OCI-LY1 (cell line): ENCODE measurements at regions not wholly inside any gene's neighbourhood (a gene's known extent, or its start where the extent isn't known, plus 50 kb on each side); places are given as distances from the start of the nearest gene placed in this dataset.

Experiments used
- H2AFZ ChIP-seq: fragments of 200-600 bp; sonication (generic), shearing (Covaris generic); 2 replicates; pipeline ENCODE4 v1.6.0; 2014; ENCODE audit warnings: antibody characterized with exemption, mild to moderate bottlenecking, low read length
- H3F3A ChIP-seq: fragments of 200-600 bp; sonication (generic), shearing (Covaris generic); 2 replicates; pipeline ENCODE4 v1.6.0; 2014; ENCODE audit warnings: mild to moderate bottlenecking, antibody characterized with exemption, low read length, moderate library complexity; ENCODE audit not compliant: insufficient read depth
- H3K27ac ChIP-seq: fragments of 200-600 bp; sonication (generic); 2 replicates; pipeline ENCODE4 v1.5.1; 2014; ENCODE audit warnings: low read length, mixed run types, mild to moderate bottlenecking, low read depth; ENCODE audit not compliant: poor library complexity, severe bottlenecking
- H3K27me3 ChIP-seq: fragments of 200-600 bp; sonication (generic); 2 replicates; pipeline ENCODE4 v1.6.0; 2014; ENCODE audit warnings: antibody characterized with exemption, mild to moderate bottlenecking, low read length, moderate library complexity; ENCODE audit not compliant: insufficient read depth
- H3K36me3 ChIP-seq: fragments of 200-600 bp; sonication (generic); 2 replicates; pipeline ENCODE4 v1.6.1; 2014; ENCODE audit warnings: mild to moderate bottlenecking, antibody characterized with exemption, low read length, moderate library complexity, mixed read lengths; ENCODE audit not compliant: insufficient read depth
- H3K4me1 ChIP-seq: fragments of 200-600 bp; sonication (generic); 2 replicates; pipeline ENCODE4 v1.5.1; 2014; ENCODE audit warnings: mild to moderate bottlenecking, low read length, moderate library complexity; ENCODE audit not compliant: insufficient read depth, severe bottlenecking
- H3K4me2 ChIP-seq: fragments of 200-600 bp; sonication (generic), shearing (Covaris generic); 2 replicates; pipeline ENCODE4 v1.6.1; 2014; ENCODE audit warnings: low read length
- H3K4me3 ChIP-seq: fragments of 200-600 bp; sonication (generic); 2 replicates; pipeline ENCODE4 v1.5.1; 2014; ENCODE audit warnings: low read length, low read depth, mild to moderate bottlenecking, mixed read lengths; ENCODE audit not compliant: poor library complexity, severe bottlenecking
- H3K79me2 ChIP-seq: fragments of 200-600 bp; shearing (Covaris generic); 2 replicates; pipeline ENCODE4 v1.6.1; 2016; ENCODE audit warnings: mixed run types, low read length, mixed read lengths; ENCODE audit not compliant: insufficient read depth
- H3K9ac ChIP-seq: fragments of 200-600 bp; sonication (generic), shearing (Covaris generic); 2 replicates; pipeline ENCODE4 v1.6.1; 2014; ENCODE audit warnings: mild to moderate bottlenecking, low read length, mixed read lengths
- H3K9me2 ChIP-seq: fragments of 200-600 bp; sonication (generic), shearing (Covaris generic); 2 replicates; pipeline ENCODE4 v1.6.1; 2014; ENCODE audit warnings: low read depth, mild to moderate bottlenecking, low read length, mixed read lengths
- H3K9me3 ChIP-seq: fragments of 200-600 bp; shearing (Covaris generic); 2 replicates; pipeline ENCODE4 v1.6.1; 2014; ENCODE audit warnings: low read length, mixed read lengths
- H4K20me1 ChIP-seq: fragments of 200-600 bp; sonication (generic), shearing (Covaris generic); 2 replicates; pipeline ENCODE4 v1.6.0; 2016; ENCODE audit warnings: mild to moderate bottlenecking, low read length; ENCODE audit not compliant: insufficient read depth
- CTCF ChIP-seq: fragments of 200-600 bp; sonication (generic), shearing (Covaris generic); IDR thresholded peaks from 2 replicates; pipeline ENCODE4 v1.5.1; 2017; ENCODE audit warnings: mild to moderate bottlenecking, antibody characterized with exemption, low read length, moderate library complexity, mixed read lengths
- EZH2 ChIP-seq: fragments of 200-600 bp; sonication (generic), shearing (Covaris generic); IDR thresholded peaks from 2 replicates; pipeline ENCODE4 v1.8.0; 2017; ENCODE audit warnings: borderline replicate concordance, mixed run types, mild to moderate bottlenecking, antibody characterized with exemption, low read length, moderate library complexity, mixed read lengths

GRCh38 chr16:60731329-60732050, 1304.7 kb downstream of the CDH8 start:
- H3K4me2 ChIP-seq: no peak overlapping the region
- no peak overlapping the region for H3K4me3 ChIP-seq
- H3K9ac ChIP-seq: no peak overlapping the region
- H3K9me2 ChIP-seq: no peaks in the 10 kb centered on the region
- no peak overlapping the region for H3K27ac ChIP-seq
- H3K79me2 ChIP-seq: no peaks in the 10 kb centered on the region
- H2AFZ ChIP-seq: no peak overlapping the region
- H3K4me1 ChIP-seq: no peaks in the 10 kb centered on the region
- no peaks in the 10 kb centered on the region for H3F3A ChIP-seq
- H4K20me1 ChIP-seq: no peaks in the 10 kb centered on the region
- H3K27me3 ChIP-seq: no peaks in the 10 kb centered on the region
- TF ChIP-seq EZH2 (no peak), CTCF (no peak)
- no peaks in the 10 kb centered on the region for H3K36me3 ChIP-seq
- no peaks in the 10 kb centered on the region for H3K9me3 ChIP-seq

GRCh38 chr16:60729051-60729450, 1307.2 kb downstream of the CDH8 start:
- no peaks in the 10 kb centered on the region for H3K9me3 ChIP-seq
- no peaks in the 10 kb centered on the region for H3K9me2 ChIP-seq
- H3K27me3 ChIP-seq: no peaks in the 10 kb centered on the region
- H3K4me3 ChIP-seq: no peak overlapping the region
- no peaks in the 10 kb centered on the region for H4K20me1 ChIP-seq
- no peaks in the 10 kb centered on the region for H3K4me1 ChIP-seq
- H3K4me2 ChIP-seq: no peak overlapping the region
- no peaks in the 10 kb centered on the region for H3K79me2 ChIP-seq
- no peak overlapping the region for H3K27ac ChIP-seq
- no peak overlapping the region for H2AFZ ChIP-seq
- H3K9ac ChIP-seq: no peak overlapping the region
- TF ChIP-seq EZH2 (no peak), CTCF (no peak)
- no peaks in the 10 kb centered on the region for H3K36me3 ChIP-seq
- H3F3A ChIP-seq: no peaks in the 10 kb centered on the region

- no peak overlapping the region for H2AFZ ChIP-seq
- no peak overlapping the region for H3K4me2 ChIP-seq
- H3K9ac ChIP-seq: no peak overlapping the region
- no peaks in the 10 kb centered on the region for H3K4me1 ChIP-seq
- H3K9me2 ChIP-seq: no peaks in the 10 kb centered on the region
- H3F3A ChIP-seq: no peaks in the 10 kb centered on the region
- H3K36me3 ChIP-seq: no peaks in the 10 kb centered on the region
- no peaks in the 10 kb centered on the region for H3K79me2 ChIP-seq
- no peaks in the 10 kb centered on the region for H4K20me1 ChIP-seq
- no peaks in the 10 kb centered on the region for H3K9me3 ChIP-seq
- H3K4me3 ChIP-seq: no peak overlapping the region
- no peak for TF ChIP-seq EZH2
- no peaks in the 10 kb centered on the region for H3K27me3 ChIP-seq
- no peak overlapping the region for H3K27ac ChIP-seq
These were observed 1308.4 kb downstream of the CDH8 start for GRCh38 chr16:60727851-60728250.

- no peak overlapping the region for H2AFZ ChIP-seq
- TF ChIP-seq CTCF (no peak), EZH2 (no peak)
- H3K36me3 ChIP-seq: no peaks in the 10 kb centered on the region
- no peaks in the 10 kb centered on the region for H3K9me3 ChIP-seq
- no peak overlapping the region for H3K27ac ChIP-seq
- no peaks in the 10 kb centered on the region for H4K20me1 ChIP-seq
- H3K27me3 ChIP-seq: no peaks in the 10 kb centered on the region
- no peak overlapping the region for H3K4me2 ChIP-seq
- no peaks in the 10 kb centered on the region for H3F3A ChIP-seq
- H3K79me2 ChIP-seq: no peaks in the 10 kb centered on the region
- H3K4me1 ChIP-seq: no peaks in the 10 kb centered on the region
- H3K9me2 ChIP-seq: no peaks in the 10 kb centered on the region
- no peak overlapping the region for H3K9ac ChIP-seq
- H3K4me3 ChIP-seq: no peak overlapping the region
These were observed 1316.2 kb downstream of the CDH8 start for GRCh38 chr16:60720060-60720459.
